ENCODE measurements at regions not wholly inside any gene's neighbourhood (a gene's known extent, or its start where the extent isn't known, plus 50 kb on each side); places are given as distances from the start of the nearest gene placed in this dataset.

DNA sequence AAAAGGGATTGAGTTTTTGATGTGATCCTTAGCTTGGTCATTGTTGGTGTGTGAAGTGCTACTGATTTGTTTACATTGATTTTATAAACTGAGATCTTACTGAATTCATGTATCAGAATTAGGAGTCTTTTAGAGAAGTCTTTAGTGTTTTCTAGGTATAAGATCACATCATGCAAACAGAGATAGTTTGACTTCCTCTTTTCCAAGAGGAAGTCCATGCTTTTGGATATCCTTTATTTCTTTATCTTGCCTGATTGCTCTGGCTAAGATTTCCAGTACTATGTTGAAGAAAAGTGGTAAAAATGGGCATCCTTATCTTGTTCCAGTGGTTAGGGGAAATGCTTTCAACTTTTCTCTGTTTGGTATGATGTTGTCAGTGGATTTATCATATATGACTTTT lies 561.2 kb upstream of the SLITRK1 start:
- no peak for DNase-seq (ENCODE audit: low read depth)

DNA sequence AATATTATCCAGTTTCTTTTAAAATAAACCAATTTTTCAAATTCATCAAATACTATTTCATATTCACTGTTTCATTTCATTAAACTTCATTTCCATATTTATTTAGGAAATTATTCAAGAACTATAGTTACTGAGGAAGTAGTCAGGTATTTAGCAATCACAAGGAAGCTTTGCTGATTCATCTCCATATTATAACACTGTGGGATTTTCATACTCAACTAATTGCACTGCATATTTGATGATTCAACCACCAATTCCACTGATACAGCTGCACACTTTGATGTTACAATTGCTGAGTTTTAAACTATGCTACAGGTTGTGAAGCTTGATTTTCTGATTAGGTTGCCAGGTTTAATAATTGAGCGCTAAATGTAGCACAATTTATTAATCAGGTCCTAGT lies 556.8 kb upstream of the SLITRK1 start:
- DNase-seq (ENCODE audit: low read depth) = no peak

DNA sequence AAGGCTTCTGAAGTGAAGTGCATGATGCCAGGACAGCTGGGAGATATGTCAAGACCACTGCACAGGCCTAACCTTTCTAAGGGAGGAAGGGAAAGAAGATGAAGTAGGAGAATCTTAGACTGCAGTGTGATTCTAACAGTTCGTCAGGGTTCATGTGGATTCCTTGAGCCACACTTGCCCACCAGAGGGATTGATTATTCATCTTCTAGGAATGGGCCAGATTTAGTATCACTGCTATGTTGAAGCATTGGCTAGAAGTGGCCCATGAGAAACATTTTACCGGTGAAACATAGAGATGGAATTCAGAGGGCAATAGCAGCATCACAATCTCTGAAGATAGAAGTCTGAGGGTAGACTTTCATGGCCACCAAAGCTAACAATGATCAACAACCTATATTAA lies 550.8 kb upstream of the SLITRK1 start:
- DNase-seq (ENCODE audit: low read depth) = no peak

DNA sequence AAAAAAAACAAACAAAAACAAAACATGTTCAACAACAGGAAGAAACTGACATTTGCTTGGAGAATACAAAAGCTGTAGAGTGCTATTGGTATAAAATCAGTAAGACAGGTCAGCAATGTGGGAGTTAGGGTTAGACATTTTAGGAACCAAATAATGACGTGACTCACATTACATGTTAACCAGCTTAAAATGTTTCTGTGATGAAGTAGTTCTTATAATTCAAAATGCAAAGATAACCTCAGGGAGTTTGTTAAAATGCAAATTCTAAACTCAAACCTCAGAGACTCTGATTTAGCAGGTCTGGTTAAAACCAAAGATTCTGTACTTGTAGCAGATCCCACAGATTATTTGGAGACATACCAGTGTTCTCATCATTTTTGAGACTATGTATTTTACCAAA lies 549.4 kb upstream of the SLITRK1 start:
- DNase-seq (ENCODE audit: low read depth) = no peak

DNA sequence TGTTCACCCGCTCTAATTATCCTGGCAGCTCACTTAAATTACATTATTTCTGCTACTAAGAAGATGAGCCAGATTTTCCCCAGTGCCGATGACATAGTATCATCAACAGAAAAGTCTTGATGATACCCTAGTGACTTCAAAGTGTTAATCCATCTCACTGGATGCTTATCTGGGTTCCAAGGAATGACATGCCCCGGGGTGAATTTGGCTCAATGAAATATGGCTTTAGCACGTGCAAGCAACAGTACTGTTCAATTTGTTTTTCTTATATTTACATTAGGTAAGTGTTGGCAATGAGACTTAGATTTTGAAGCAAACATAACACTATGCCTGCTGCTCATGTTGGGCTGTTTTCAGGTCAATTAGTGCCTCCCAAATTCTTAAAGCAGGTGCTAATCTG lies 548.2 kb upstream of the SLITRK1 start:
- no peak for DNase-seq (ENCODE audit: low read depth)

DNA sequence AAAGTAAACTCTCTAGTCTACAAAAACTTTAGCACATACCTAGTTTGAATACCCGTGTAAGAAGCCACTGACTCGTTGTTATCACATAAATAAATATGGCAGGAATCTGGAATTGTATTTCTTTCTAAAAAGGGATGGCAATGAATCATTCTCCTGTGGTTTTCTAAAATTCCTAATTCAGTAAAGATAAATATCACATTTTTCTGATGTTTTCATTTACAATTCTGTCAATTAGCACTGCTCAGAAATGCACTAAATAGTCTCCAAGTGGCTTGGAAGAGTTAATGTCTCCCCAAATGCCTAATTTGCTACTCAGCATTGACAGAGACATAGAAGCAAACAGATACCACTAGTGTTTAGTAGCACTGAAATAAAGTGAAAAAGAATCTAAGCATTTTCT lies 547.7 kb upstream of the SLITRK1 start:
- no peak for DNase-seq (ENCODE audit: low read depth)

DNA sequence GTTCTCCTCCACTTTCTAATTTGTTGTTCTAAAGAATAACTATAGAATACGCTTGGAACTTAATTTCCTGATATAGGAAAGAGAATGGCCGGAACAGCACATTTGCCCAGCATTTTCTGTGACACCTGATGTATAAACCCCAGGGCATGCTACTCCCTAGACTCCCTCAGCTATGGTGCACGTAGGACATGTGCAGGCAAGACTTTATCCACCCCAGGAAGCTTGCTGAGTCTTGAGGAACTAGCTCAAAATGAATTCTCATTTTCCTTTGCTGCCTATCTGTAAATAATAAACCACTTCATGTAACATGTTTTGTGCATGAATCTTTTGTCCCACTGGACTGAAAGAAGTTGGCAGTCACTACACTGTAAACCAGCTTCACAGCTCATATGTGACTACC lies 535.8 kb upstream of the SLITRK1 start:
- DNase-seq (ENCODE audit: low read depth) = no peak

DNA sequence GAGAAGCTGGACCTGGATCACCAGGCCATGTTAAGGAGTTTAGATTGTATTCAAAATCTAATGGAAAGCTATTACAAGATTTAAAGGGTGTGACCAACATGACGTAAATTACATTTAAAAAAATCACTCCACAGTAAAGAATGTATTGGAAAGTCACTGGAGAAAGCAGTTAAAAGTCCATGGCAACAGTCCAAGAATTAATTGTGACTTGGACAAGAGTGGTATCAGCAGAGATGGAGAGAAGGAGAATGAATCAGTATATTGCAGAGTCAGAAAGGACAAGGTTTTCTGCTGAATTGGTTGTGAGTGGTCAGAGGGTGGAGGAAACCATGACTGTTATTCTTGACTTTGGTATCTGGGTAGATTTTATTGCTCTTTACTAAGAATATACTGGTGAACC lies 535.1 kb upstream of the SLITRK1 start:
- DNase-seq (ENCODE audit: low read depth) = no peak

DNA sequence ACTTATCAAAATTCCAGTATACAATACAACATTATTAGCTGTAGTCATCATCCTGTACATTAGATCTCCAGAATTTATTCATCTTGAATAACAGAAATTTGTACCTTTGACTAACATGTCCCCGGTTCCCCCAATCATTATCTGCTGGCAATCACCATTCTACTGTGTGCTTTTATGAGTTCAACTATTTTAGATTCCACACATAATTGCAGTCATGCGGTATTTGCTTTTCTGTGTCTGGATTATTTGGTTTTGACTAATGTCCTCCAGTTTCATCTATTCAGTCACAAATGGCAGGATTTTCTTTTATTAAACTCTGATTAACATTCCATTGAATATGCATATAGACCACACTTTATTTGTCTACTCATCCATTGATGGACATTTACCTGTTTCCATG lies 530.7 kb upstream of the SLITRK1 start:
- DNase-seq (ENCODE audit: low read depth) = no peak

DNA sequence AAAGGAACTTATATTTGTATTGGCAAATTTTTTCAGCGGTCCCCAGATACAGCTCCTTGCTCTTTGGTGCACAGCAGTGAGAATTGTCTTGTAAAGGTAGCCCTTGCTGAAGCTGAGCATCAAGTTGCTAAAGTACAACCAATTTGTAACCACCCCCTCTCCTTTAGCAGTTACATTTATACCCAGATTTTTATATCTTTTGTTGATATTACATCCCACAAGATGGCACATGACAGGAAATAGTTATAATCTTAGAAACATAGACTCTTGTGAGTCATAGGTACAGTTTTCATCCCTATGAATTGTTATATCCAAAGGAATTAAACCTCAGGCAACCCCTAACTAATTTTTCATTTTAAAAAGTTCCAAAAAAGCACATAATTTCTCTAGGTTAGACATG lies 523.0 kb upstream of the SLITRK1 start:
- no peak for DNase-seq (ENCODE audit: low read depth)

DNA sequence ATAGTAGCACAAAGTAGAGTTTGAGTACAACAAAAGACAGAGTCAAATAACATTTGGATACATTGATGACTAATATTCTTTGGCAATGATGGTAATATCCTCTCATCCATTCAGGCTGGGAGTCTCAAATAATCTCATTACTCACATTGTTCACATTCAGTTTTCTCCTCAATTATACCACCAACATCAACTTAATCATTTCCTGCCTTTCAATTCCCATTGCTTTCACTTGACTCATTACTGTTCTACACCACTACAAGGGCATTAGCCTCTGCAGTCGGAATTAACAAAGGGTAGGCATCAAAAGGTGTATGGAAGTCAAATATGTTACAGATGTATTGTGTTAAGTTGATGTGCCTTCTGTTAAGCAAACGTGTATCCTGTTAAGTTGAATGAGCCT lies 518.4 kb upstream of the SLITRK1 start:
- DNase-seq (ENCODE audit: low read depth) = no peak

DNA sequence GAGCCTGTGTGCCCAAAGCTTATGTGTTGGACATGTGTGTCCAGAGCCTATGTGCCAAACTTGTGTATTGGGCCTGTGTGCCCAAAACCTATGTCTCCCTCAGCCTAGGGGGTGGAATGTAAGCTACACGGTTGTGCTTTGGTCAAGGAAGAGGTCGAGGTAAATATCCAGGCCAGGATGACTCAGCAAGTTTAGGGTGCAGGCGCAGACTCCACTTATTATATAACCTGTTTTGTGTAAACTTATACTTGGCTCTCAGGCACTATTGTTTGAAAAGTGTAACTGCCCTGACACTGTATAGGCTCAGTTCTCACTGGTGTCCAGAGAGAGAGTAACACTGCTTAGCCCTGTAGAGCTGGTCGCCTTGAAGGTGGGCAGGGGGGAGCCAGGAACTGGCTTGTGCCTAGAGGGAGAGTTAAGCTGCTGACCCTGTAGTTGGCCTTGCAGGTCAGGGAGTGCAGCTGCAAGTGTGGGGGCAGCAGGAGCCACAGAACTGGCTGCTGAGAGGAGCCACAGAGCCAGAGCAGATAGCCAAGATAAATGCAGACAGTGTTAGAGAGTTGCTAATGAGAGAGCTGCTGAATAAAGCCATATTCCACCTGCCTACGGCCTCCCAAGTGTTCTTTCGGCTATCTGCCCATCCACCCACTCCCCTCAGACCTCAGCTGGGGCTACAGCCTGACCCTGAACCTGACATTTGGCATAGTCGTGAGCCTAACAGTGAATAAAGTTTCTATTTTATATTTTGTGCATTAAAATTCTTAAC lies 517.2 kb upstream of the SLITRK1 start:
- DNase-seq (ENCODE audit: low read depth) = no peak

DNA sequence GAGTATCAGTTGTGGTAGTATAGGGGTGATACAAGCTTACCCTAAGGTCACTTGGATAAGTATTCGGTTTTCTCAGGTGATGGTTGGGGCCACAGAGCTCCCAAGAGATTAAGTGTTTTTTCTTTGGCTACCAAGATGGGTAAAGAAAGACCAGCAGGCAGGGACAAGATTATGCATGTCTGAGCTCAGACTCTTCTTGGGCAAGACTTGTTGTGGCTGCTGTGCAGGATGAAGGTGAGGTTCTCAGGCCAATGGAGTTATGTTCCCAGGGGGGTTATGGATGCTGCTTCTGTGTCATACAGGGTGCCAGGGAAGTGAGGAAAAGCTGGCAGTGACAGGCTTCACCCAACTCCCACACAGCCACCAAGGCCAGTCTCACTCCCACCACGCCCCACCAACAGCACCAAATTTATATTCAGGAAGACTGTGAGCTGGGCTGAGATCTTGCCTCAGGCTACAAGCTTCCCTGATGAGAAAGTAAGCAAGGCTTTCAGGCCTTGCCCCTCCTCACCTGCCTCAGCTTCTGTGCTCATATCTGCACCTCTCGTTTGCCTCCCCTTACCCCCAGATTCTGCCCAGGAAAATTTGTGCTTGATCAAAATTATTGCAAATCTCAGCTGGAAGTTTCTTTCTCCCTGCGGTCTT lies 511.8 kb upstream of the SLITRK1 start:
- DNase-seq (ENCODE audit: low read depth) = no peak

DNA sequence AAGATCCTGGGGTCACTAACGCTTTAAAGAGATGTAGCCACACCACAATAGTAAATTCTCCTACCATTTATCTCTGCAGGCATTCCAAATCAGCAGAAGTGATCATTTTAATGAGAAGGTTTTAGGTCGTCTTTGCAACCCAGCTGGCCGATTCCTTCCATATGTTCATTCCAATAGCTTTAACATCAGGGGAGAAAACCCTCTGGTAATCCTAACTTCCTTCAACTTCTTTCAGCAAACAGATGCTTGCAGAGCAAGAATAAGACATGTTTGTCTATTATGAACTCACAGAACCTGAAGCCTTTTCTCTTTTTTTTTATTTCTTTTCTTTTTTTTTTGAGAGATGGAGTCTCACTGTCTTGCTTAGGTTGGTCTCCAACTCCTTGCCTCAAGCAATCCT lies 498.6 kb upstream of the SLITRK1 start:
- DNase-seq (ENCODE audit: low read depth) = no peak

DNA sequence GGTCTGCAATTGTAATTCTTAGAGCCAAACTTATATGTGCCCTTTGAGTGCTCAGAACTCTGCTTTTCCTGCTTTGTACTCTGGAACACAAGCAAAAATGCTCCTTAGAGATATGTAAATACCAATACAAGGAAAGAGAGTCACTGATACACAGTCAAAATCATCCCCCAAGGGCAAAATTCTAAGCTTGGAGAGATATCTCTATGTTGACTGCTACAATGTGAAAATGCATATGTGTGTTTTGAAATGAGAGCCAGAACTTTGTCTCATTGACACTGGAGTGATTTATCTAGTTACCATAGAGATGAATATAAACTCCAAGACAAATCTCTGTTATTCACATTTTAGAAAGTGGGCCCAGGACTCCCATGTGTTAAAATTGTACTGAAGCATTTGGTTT lies 494.8 kb upstream of the SLITRK1 start:
- no peak for DNase-seq (ENCODE audit: low read depth)

DNA sequence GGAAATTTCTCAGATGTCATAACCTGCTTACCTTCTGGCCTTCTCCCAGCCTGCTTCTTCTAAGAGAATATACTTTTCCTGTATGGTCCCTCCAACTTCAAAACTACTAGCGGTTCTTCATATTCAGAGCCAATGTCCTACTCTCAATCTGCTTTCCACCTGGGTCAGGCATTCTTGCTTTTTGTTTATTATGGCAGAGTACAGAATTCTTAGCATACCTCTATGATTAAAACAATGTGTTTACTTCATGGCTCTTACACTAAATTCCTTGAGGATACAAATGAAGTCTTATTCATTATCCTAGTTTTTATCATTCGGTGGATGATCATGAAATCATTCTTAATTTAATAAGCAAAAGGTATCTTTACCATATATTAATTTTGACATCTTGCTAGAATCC lies 484.2 kb upstream of the SLITRK1 start:
- DNase-seq (ENCODE audit: low read depth) = no peak

DNA sequence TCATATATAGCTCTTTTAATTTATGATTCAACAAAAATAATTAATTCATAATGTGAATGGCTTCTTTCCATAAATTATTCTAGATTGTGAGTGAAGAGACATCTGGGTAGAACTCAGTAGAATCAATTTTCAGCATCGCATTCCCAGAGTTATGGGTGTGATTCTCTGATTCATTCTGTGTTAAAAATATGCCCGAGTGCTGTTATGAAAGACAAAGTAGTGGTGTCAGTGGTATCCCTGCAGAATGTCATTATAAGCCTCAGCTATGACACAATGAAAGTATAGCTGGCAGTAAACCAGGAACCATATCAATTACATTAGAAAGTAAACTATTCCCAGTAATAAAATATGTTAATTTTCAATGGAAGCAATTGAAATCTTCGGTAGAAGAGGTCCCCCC lies 480.5 kb upstream of the SLITRK1 start:
- DNase-seq (ENCODE audit: low read depth) = no peak

DNA sequence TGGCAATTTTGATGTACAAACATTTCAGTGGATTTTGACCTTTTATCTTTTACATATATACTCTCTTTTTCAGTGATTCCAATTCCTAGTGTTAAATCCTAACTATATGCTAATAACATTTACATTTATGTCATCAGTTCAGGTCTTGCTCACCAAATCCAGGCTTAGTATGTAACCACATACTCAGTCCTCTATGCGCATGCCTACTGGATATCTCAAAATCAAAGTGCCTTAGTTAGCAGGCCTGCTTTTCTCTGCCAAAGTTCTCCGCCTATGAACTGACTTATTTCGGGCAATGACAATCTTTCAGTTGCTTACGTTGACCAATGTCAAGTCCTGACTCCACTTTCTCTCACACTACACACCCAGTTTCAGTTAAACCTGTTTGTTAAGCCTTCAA lies 478.5 kb upstream of the SLITRK1 start:
- DNase-seq (ENCODE audit: low read depth) = no peak

DNA sequence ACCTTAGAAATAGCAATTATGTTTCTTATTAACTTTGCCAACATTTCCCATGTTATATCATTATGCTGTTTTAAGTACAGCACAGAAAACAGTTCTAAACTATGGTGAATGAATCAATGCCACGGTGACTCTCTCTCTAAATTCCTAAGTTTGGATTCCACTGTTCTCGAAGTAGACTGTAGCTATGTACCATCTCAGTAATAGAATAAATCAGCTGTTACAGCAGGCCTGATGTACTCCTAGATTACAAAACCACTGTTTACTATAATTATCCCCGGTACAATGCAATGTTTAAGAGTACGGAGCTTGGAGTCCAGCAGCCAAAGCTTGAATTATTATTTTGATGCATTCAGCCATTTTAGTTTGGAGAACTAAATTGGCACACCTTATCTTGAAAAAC lies 476.3 kb upstream of the SLITRK1 start:
- no peak for DNase-seq (ENCODE audit: low read depth)

DNA sequence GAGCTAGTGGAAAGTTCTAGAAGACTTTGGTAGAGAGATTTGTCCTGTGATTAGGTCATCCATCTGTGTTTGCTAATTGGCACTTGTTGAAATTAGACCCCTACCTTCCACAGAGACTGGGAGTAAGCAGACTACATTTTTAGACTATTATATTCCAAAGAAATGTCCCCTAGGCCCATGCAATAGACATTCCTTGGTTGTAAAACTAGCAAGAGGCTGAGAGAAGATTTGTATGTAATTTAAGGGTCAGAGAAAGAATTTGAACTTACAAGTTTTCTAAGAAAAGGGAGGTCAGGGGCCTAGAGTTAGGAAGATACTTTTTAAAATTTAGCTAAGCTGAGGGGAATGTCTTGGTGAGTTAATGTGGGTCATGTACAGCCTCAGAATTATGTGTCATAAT lies 470.7 kb upstream of the SLITRK1 start:
- no peak for DNase-seq (ENCODE audit: low read depth)

DNA sequence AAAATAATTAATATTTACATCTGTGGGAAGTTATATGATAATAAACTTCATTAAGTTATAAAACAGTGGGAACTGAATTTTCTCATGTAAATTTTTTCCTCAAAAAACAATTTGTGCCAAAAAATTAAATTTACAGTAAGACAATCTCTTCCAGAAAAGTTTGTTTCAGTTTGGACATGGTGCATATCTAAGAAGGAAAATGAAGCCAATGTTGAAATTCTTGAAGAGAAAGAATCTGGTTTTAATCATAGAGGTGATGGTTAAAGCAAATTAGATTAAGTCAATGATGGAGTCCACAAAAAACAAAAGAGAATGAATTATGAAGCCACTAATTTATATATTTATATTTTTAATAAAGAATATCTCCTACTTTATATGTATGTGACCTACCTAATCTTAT lies 457.2 kb upstream of the SLITRK1 start:
- DNase-seq (ENCODE audit: low read depth) = no peak

DNA sequence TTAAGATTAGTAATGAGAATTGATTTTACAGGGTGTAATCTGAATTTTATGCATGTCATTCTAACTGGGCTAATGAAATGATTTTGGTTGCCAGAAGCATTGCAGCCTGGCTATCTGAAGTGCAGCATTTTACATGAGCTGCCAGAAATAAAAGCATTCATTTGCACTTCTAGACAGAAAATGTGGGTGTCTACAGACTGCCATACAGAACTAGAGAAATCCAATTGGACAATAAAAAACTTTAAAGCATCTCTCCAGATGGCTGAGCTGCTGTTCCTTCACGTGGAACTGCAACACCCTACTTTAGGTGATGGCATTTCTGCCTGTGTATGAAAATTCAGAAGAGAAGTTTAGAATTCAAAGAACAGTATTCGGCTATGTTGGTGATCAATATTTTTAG lies 450.1 kb upstream of the SLITRK1 start:
- DNase-seq (ENCODE audit: low read depth) = no peak

DNA sequence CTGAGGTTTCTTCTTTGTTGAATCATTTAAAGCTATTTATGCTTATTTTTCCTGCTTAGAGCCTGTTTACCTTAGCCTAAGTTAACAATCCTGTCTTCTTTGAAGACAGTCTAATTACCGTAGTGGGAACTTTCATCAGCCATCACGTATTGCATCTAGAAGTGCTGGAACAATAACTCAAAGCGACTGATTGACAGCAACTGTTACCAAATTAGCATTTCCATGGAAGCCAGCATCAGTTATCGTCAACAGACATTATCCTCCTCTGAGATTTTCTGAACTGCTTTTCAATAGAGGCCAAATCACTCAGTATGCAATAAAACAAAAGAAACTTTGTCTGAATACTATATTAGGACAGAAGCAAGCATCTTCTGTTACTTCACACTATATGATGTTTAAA lies 433.3 kb upstream of the SLITRK1 start:
- no peak for DNase-seq (ENCODE audit: low read depth)

DNA sequence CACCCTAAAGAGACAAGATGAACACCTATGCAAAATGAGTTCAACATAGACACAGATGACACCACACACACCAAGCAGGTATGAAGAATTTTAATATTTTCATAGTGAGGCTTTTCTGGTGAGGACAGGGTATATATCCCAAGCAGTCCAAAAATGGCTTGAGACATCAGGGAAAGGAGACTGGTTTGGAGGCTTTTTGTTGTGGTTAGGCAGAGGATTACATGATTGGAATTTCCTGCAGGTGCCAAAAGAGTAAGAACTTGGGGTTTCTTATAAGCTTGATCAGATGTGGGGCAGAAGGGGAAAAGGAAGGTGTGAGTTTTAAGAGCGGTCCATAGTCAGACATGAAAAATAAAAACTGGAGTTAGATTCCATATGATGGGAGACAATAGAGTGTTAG lies 420.8 kb upstream of the SLITRK1 start:
- no peak for DNase-seq (ENCODE audit: low read depth)
